Amniotic stem cell (primary cell): ENCODE measurements at regions not wholly inside any gene's neighbourhood (a gene's known extent, or its start where the extent isn't known, plus 50 kb on each side); places are given as distances from the start of the nearest gene placed in this dataset.

Experiments used
- DNase-seq: peaks from one replicate; lab custom pipeline; 2025; lab: John Stamatoyannopoulos, UW

- DNase-seq = no peak
These were observed 201.7 kb upstream of the ANK2 start for GRCh38 chr4:112847781-112848180.

DNA sequence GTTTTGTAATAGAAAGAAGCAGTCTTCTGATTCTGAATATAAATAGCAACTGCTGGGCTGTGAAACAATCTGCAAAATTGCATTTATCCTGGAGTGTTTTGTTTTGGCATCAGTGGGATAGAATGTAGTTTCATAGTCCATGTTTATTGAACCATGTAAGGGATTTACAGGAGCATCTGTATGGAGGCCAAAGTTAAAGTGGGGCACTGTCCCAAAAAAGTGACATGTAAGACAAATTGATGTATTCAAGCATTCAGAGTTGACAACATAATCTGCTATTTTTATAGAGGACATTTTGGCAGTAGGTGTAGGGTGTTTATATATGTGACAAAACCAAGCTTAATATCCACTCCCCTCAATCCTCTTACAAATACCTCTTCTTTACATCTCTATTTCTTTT lies 200.5 kb upstream of the ANK2 start:
- DNase-seq = no peak

DNA sequence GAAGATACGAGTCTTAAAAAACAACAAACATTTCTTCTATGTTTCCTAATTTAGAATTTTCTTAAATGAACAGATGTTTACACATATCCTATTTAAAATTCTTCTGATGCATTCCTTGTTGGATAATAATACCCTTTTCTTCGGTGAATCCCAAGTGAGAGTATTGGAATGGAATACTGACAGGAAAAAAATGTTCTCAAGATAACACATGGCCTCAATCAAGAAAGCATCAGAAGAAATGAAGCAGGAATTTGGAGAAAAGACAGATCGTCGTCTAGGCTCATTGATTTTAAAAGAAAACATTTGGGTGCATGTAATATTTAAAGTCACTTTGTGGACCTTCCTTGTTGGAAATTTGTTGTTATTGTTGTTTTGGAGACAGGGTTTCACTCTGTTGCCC lies 196.9 kb upstream of the ANK2 start:
- no peak for DNase-seq

DNA sequence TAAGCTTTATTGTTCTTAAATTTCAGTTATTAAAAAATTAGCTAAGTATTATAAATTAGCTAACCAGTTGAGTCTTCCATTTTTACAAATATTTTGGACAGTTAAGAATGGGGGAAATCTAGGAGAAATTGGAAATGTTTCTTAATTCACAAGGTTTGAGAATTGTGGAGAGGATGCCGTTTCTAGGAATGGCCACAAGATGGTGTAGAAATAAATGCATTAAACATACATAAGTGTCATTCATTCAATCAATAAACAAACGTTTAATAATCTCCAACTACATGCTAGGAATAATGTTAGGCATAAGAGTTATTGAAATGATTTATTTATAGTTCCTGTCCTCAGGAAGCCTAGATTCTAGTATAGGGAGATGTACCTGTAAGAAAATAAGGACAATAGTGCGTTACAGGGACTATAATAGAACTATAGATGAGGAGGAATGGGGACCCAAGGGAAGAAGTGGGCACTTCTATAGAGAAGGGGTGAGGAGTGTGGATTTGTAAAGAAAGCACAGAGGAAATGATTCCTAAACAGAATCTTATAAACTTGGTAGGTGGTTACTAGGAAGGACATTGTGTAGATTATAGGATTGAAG lies 195.7 kb upstream of the ANK2 start:
- no peak for DNase-seq

DNA sequence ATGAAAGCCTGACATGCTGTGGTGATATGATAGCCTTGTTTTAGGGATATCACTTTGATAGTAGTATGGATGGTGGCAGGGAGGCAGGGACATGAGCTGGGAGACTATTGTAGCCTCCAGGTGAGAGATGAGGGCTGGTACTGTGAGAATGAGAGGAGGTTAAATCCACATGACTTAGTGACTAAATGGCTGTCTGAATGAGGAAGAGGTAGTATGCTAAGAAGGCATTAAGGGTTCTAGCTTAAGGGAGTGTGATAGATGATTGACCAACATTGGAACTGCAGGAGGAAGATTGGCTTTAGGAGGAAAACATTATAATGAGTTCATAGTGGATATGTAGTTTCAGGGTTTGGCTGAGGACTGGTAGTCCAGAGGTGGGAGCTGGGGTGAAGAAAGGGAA lies 195.0 kb upstream of the ANK2 start:
- DNase-seq = no peak

DNA sequence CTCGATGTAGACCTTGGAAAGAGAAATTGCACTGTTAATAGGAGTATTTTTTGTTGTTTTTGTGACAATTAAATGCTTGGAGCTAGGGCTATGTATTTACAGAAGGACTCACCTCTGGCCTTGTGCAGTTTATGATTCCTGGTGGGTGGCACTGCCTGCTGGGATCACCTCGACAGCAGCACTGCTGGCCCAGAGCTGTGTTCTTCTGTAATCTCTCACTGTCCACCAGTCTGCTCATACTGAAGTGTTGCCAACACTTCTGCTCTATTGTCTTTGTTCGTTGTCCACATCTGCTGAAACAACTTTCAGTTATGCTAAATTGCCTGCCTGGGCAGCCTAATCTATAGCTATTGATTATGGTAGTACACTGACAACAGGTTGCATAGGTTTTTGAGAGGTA lies 194.4 kb upstream of the ANK2 start:
- DNase-seq = no peak

DNA sequence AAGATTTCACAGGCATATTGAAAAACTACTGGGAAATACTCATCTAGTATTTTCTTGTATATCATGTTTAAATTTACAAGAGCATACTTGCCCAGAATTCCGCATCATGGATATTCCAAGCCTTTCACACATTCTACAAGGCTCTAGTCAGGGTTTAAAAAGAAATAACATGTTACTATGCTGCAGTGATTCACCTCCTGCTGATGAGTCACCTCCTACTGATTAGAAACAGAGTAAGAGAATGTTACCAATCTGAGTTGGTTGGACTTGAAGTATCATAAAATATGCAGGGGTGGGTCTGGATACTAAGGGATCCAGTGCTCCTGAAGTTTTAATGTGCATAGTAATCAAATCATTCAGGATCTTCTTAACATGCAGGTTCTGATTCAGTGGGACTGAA lies 192.0 kb upstream of the ANK2 start:
- DNase-seq = peak; percentile 85

DNA sequence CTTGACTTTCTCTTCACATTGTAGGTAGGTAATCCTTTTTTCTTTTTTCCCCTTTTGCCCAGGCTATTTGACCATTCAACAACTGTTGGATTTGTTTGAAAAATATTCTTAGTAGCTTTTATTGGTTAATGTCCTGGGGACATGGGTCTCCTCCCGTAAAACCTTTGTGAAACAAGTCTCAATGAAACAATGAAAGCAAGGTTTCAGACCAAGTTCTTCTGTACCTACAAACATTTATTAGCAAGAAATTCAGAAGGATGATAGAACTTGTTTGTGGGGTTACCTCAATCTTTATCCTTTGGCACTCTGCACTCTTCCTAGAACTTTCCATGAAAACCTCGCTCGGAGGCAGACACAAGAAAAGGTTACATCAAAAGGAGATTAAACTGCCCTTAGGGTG lies 190.7 kb upstream of the ANK2 start:
- no peak for DNase-seq

DNA sequence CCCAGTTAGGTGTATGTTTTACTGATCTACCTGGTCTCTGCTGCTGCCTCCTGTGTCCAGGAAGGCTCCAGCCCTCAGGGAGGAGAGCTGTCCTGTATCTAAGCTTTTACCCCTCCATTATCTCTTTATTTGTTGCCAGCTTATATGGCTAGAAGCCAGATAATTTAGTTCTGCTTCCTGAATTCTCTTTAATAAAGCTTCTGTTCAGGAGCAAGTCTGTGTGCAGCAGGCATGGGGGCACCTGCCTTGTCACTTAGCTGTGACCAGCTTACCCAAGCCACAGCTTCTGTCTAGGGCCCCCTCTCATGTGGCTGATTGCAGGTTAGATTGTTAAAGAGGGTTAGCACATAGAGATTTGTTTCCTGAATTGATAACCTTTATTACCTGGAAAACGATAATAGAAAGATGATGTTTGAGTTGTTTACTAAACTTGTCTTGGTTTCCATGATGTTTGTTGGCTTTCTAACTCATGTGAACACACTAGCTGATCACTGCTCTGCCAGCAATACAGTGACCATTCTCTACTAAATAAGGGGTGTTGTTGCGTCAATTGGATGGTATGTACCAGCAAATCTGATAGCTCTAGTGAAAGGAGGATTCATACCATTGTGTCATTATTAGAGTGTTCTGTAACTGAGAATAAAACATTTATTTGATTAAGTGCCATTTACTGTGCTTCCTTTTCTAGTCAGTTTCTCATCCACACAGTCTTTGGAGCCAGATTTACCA lies 189.8 kb upstream of the ANK2 start:
- no peak for DNase-seq

- no peak for DNase-seq
These were observed 188.4 kb upstream of the ANK2 start for GRCh38 chr4:112860830-112861690.

- no peak for DNase-seq
These were observed 187.5 kb upstream of the ANK2 start for GRCh38 chr4:112861691-112862674.

DNA sequence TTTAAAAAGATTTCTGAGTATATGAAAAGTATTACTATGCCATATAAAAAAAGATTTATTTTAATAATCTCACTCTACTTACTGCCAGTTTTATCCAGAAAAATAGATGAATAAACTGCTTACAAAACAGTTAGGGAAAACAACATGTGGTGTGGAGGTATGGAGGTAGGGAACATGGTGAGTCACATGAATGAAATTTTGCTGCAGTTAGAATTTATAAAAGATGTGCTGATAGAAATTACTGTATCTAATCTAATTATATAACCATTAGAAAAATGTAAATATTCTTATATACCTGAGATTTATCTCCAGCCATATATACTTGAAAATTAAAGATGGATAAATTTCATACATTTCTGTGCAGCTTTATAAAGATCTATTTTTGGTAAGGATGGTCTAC lies 184.0 kb upstream of the ANK2 start:
- DNase-seq = no peak

DNA sequence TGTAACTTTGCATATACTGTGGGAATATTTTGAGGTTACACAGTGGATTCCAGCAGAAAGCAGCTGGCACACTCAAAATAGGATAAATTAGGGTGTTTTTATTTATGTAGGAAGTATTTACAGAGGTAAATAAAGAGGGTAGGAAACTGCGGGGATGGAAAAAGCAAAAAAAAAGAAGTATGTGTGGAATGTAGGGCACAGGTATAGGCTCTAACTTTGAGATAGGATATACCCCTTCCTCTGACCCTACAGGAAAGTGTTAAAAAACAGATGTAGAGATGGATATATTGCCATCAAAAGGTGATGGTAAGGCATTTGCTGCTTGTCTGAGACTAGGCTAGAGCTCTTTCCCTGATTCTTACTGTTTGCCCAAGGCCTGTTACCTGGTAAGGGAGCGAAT lies 173.1 kb upstream of the ANK2 start:
- DNase-seq = no peak

DNA sequence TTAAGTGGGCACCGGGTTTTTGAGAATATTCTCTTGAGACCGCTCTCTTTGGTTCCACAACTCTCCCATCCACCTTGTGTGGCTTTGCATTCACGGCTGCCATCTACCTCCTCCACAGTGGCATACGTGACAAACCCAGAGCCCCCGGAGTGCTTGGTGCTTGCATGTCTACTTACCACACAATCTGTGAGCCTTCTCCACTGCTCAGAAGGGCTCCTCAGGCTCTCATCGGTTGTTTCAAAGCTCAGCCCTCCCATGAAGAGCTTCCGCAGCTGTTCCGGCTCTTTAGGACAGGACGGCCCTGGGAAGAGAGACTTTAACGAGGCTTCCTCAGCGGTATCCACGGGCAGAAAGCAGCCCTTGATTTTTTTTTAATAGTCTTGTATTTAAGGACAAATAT lies 167.6 kb upstream of the ANK2 start:
- DNase-seq = no peak

DNA sequence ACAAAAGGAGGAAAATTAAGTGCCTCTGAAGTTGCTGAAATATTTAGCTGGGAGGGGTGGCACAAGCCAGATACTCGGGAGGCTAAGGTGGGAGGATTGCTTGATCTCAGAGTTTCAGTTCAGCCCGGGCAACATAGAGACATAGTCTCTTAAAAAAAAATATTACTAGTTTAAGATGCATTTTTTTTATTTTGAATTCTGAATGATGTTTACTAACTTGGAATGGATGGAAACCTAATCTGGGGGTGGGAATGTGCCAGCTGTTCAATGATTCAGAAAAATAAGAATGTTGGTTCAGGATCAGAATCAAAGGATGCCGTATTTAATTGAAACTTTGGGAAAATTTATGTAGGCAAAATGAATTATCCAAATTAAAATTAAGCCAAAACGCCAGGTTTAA lies 167.2 kb upstream of the ANK2 start:
- DNase-seq = no peak

- DNase-seq = no peak
These were observed 165.0 kb upstream of the ANK2 start for GRCh38 chr4:112884406-112884805.

GRCh38 chr4:112885897-112886296 lies 163.6 kb upstream of the ANK2 start:
- DNase-seq = no peak

DNA sequence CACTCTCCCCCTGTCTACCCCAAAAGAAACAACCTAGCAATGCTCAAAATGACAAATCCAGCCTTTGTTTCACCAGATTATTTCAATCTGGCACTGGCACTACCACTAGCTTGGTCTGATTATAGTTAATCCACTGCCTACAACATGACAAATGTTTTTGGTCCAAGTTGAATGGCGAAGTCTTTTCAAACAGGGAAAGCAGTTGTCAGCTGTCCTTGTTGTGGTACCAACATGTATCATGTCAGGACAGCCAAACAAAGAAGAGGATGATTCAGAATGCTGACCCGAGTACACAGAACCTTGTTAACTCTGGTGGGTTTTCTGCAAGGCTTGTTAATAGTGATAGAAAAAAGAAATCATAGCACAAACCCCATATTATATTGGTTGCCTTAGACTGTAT lies 160.8 kb upstream of the ANK2 start:
- DNase-seq = no peak

- no peak for DNase-seq
These were observed 160.3 kb upstream of the ANK2 start for GRCh38 chr4:112889199-112889598.

GRCh38 chr4:112889619-112890527 lies 159.6 kb upstream of the ANK2 start:
- DNase-seq = no peak

DNA sequence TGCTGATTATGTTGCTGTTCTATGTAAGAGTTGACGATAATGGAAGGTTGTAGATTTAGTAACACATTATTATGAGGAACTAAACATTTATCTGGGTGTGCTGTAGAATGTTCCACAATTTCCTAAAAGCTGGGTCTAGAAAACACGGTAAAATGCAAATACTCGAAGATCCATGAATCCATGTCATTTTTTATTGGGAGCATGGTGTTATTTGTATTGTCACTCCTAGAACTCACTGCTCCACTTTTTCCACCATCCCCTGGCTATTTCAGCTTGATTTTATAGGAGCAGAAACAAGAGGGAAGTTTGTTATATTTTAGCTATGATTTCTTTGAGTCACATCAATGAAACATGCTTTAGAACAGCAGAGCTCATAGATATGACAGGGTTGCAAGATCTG lies 155.0 kb upstream of the ANK2 start:
- no peak for DNase-seq
